ENCODE measurements at regions not wholly inside any gene's neighbourhood (a gene's known extent, or its start where the extent isn't known, plus 50 kb on each side); places are given as distances from the start of the nearest gene placed in this dataset.

GRCh38 chr16:85275533-85276249, 163.4 kb upstream of the CIBAR2 start:
- Mint-ChIP-seq H3K9me3 (ENCODE audit: unreplicated experiment) (no peaks in the 10 kb centered on the region), H3K4me1 (ENCODE audit: unreplicated experiment) (no peaks in the 10 kb centered on the region), H3K36me3 (ENCODE audit: low read depth, unreplicated experiment) (no peaks in the 10 kb centered on the region), H3K4me3 (ENCODE audit: unreplicated experiment) (no peak overlapping the region), H3K27me3 (ENCODE audit: unreplicated experiment) (peaks cover 1% of the 10 kb centered on the region), H3K27ac (ENCODE audit: unreplicated experiment) (no peak overlapping the region)
- TF ChIP-seq CTCF (IDR thresholded peaks at IDR 0.05; ENCODE audit: unreplicated experiment), result peak; percentile 80
- DNase-seq (ENCODE audit: low spot score), result peak; percentile 88

GRCh38 chr16:85276258-85276657, 164.0 kb upstream of the CIBAR2 start:
- DNase-seq (ENCODE audit: low spot score), result no peak
- Mint-ChIP-seq H3K27ac (ENCODE audit: unreplicated experiment) (no peak overlapping the region), H3K9me3 (ENCODE audit: unreplicated experiment) (no peaks in the 10 kb centered on the region), H3K4me3 (ENCODE audit: unreplicated experiment) (no peak overlapping the region), H3K4me1 (ENCODE audit: unreplicated experiment) (no peaks in the 10 kb centered on the region), H3K27me3 (ENCODE audit: unreplicated experiment) (peaks cover 1% of the 10 kb centered on the region), H3K36me3 (ENCODE audit: low read depth, unreplicated experiment) (no peaks in the 10 kb centered on the region)
- no peak for TF ChIP-seq CTCF (IDR thresholded peaks at IDR 0.05; ENCODE audit: unreplicated experiment)

GRCh38 chr16:85276721-85277120, 164.4 kb upstream of the CIBAR2 start:
- no peak overlapping the region for H3K27ac Mint-ChIP-seq (ENCODE audit: unreplicated experiment)
- H3K4me1 Mint-ChIP-seq (ENCODE audit: unreplicated experiment), result no peaks in the 10 kb centered on the region
- no peak overlapping the region for H3K4me3 Mint-ChIP-seq (ENCODE audit: unreplicated experiment)
- no peaks in the 10 kb centered on the region for H3K9me3 Mint-ChIP-seq (ENCODE audit: unreplicated experiment)
- no peak for DNase-seq (ENCODE audit: low spot score)
- no peak for TF ChIP-seq CTCF (IDR thresholded peaks at IDR 0.05; ENCODE audit: unreplicated experiment)
- peaks cover 1% of the 10 kb centered on the region for H3K27me3 Mint-ChIP-seq (ENCODE audit: unreplicated experiment)
- H3K36me3 Mint-ChIP-seq (ENCODE audit: low read depth, unreplicated experiment), result no peaks in the 10 kb centered on the region

GRCh38 chr16:85278839-85279238, 166.6 kb upstream of the CIBAR2 start:
- no peaks in the 10 kb centered on the region for H3K36me3 Mint-ChIP-seq (ENCODE audit: low read depth, unreplicated experiment)

More at GRCh38 chr16:85278839-85279238, 166.6 kb upstream of the CIBAR2 start:
- DNase-seq (ENCODE audit: low spot score), result no peak
- Mint-ChIP-seq H3K27ac (ENCODE audit: unreplicated experiment) (no peak overlapping the region), H3K9me3 (ENCODE audit: unreplicated experiment) (no peaks in the 10 kb centered on the region), H3K27me3 (ENCODE audit: unreplicated experiment) (peaks cover 1% of the 10 kb centered on the region), H3K4me3 (ENCODE audit: unreplicated experiment) (no peak overlapping the region), H3K4me1 (ENCODE audit: unreplicated experiment) (no peaks in the 10 kb centered on the region)
- no peak for TF ChIP-seq CTCF (IDR thresholded peaks at IDR 0.05; ENCODE audit: unreplicated experiment)

All from endothelial cell (in vitro differentiated cells).